ENCODE measurements at regions not wholly inside any gene's neighbourhood (a gene's known extent, or its start where the extent isn't known, plus 50 kb on each side); places are given as distances from the start of the nearest gene placed in this dataset.

- TF ChIP-seq ATF6 (CRISPR knock-in tag; conservative IDR thresholded peaks at IDR 0.05) (no peak), ERF (CRISPR knock-in tag; IDR thresholded peaks at IDR 0.05) (peak; percentile 70; the same call in 1 of the 2 replicates), NCOA5 (CRISPR knock-in tag; IDR thresholded peaks at IDR 0.05) (no peak), E2F5 (CRISPR knock-in tag; conservative IDR thresholded peaks at IDR 0.05) (no peak), HOXA5 (CRISPR knock-in tag; IDR thresholded peaks at IDR 0.05) (peak; percentile 21; the same call in 1 of the 2 replicates), IKZF5 (CRISPR knock-in tag; IDR thresholded peaks at IDR 0.05) (peak; percentile 70; the same call in 1 of the 2 replicates), ZNF580 (CRISPR knock-in tag; IDR thresholded peaks at IDR 0.05; ENCODE audit: borderline replicate concordance, low read depth) (peak; percentile 87; the same call in 1 of the 2 replicates), ZNF24 (IDR thresholded peaks at IDR 0.05) (no peak), SP1 (IDR thresholded peaks at IDR 0.05) (no peak), SP1 (CRISPR knock-in tag; IDR thresholded peaks at IDR 0.05) (no peak), ZNF512 (CRISPR knock-in tag; IDR thresholded peaks at IDR 0.05) (no peak), ZBTB10 (CRISPR knock-in tag; IDR thresholded peaks at IDR 0.05; ENCODE audit: borderline replicate concordance) (no peak), RAD51 (IDR thresholded peaks at IDR 0.05; ENCODE audit: borderline replicate concordance) (no peak), MIER2 (CRISPR knock-in tag; IDR thresholded peaks at IDR 0.05) (peak; percentile 42; the same call in 1 of the 2 replicates), SPEN (CRISPR knock-in tag; IDR thresholded peaks at IDR 0.05; ENCODE audit: low read depth) (peak; percentile 36; the same call in 1 of the 2 replicates), NR2F2 (IDR thresholded peaks at IDR 0.05; ENCODE audit: borderline replicate concordance, low read depth) (no peak), ATRX (CRISPR knock-in tag; IDR thresholded peaks at IDR 0.05; ENCODE audit: borderline replicate concordance) (no peak), NFRKB (IDR thresholded peaks at IDR 0.05) (0 out of 2 replicates have a peak, but pooled peaks have one; percentile 13)
Measured at GRCh38 chr1:234719454-234720251, 109.7 kb upstream of the IRF2BP2 start (continued).
